ENCODE measurements at regions not wholly inside any gene's neighbourhood (a gene's known extent, or its start where the extent isn't known, plus 50 kb on each side); places are given as distances from the start of the nearest gene placed in this dataset.
A peak's percentile ranks its signal among the peaks of the same experiment; 100 is the strongest.

DNA sequence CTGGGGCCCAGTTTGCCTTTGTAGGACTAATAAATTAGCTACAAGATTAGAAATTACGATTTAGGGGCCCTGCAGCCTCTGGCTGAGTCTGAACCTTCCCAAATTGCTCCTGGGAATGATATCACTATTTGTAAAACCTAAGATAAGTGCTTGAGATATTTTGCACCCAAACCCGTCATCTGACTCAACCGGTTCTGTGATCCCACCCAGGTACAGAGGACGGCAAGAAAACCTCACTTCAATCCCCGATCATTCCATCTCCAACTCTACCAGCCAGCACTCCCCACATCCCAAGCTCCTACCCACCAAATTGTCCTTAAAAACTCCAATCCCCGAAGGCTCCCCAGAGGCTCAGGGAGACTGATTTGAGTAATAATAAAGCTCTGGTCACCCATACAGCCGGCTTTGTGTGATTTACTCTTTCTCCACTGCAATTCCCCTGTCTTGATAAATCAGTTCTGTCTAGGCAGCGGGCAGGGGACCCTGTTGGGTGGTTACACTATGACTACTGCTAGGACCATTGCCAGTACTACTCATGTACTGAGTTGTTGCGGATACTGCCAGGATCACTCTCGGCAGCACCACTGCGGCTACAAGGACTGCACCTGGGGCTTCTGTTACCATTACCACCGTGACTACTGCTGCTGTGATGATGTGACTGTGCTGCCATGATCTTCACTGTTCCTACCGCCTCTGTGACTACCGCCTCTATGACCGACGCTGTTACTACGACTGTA is 73.1 kb downstream of the IRF8 start:
- DNase-seq: no peak

GRCh38 chr16:85974428-85975375 is 75.7 kb downstream of the IRF8 start:
- no peak for DNase-seq

- DNase-seq: peak in 1 of 4 experiments; percentile 21
Measured at GRCh38 chr16:85975451-85975981, 76.6 kb downstream of the IRF8 start.

DNA sequence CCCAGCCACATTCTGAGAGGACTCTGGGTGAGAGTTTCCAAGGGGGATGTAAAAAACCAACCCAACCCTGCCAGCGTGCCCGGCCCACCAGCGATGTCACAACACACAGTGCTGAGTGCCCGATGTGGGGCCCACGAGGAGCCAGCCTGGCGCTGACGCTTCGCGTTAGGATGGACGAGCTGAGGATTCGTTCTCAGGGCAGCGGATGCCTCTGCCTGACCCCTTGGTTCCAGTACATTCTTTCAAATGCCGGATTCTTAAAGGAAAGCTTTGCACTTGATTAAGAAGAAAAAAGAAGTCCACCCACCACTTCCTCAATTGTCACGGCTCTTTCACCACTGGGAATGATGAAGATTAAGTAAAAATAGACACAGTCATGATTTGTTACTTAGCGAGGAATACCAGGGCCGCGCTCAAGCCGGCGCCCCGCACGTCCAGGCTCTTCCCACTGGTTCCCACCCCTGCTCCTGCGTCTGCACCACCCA is 79.4 kb downstream of the IRF8 start:
- peak; percentile 84 to 96 (median 89) for DNase-seq

- no peak for DNase-seq
Measured at GRCh38 chr16:85978976-85979375, 80.0 kb downstream of the IRF8 start.

- DNase-seq: peak in 1 of 4 experiments; percentile 3
Measured at GRCh38 chr16:85979605-85980004, 80.6 kb downstream of the IRF8 start.

DNA sequence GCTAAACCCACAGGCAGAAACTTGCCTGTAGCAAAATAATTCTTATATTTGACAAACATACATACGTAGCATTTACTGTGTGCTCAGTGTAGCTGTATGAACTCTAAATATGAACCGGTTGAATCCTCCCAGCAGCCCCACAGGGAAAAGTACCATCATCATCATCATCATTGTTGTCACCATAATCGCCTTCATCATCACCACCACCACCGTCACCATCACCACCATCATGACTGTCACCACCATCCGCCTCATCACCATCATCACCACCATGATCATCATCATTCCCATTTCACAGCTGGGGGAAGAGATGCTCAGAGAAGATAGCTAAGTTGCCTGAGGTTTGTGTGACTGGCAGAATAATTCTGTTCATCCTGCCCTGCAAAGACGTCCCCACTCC is 81.7 kb downstream of the IRF8 start:
- DNase-seq: peak in 1 of 4 experiments; percentile 32

- DNase-seq: no peak
Measured at GRCh38 chr16:85981826-85982562, 83.0 kb downstream of the IRF8 start.

DNA sequence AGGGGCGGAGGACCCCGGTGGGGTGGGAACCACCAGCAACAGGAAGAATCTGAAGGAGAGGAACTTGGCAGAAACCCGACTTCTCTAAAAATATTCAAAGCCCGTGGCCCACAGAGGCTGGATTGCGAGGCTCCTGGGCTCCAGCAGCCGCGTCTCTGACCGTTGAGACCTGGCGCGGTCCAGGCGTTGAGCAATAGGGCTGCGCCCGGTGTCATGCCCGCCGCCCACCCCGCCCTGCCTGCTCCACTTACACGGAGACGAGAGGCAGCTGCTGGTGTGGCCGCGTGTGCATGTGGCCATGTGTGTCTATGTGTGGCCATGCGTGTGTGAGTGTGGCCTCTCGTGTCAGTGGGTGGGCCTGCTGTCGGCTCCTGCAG is 83.6 kb downstream of the IRF8 start:
- DNase-seq: peak; percentile 89 to 93 (median 92)

DNA sequence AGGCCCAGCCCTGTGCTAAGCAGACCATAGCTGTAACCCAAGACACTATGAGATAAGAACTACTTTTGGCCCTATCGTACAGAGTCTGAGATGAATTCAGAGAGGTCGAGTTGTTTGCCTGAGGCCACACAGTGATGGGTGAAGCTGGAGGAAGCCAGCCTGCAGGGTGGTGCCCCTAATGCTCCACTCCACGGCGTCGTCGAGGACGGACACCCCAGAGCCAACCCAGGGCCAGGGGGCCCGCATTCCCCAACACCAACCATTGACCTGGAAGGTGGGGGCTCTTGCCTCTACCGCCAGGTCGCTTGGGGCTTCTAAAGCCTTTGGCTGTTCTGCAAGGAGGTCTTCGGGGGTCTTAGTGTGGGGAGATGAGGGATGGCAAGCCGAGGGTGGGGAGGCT is 84.1 kb downstream of the IRF8 start:
- DNase-seq: no peak

DNA sequence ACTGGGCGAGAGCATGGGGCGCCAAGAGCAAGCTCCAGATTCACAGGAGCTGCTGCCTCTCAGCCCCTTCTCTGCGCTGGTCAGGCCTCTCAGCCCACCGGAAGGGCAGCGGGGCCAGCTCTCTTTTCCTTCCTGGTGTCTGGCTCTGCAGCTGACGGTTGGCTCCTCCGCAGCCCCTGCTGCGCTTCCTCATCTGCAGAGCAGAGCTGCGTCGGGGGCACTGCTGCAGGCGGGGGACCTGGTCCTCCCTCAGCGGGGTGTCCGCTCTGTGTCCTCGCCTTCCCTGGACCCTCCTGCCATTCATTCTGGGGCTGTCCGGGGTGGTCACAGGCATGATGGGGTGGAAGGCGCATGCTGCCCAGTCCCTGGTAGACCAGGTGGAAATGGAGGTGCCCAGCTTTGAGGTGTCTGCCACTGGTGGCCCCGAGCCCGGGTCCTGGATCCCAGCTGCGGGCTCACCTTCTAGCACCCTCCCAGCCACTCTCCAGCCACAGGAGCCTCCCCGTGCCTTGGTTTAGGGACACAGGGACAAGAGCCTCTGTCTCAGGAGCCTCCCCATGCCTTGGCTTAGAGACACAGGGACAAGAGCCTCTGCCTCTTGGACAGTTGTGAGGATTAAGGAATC is 84.8 kb downstream of the IRF8 start:
- DNase-seq: peak; percentile 30 to 72 (median 56)

GRCh38 chr16:85984231-85984880 is 85.4 kb downstream of the IRF8 start:
- peak in 3 of 4 experiments; percentile 31 to 48 (median 43) for DNase-seq

- peak; percentile 75 to 87 (median 84) for DNase-seq
Measured at GRCh38 chr16:85984947-85985451, 86.0 kb downstream of the IRF8 start.

GRCh38 chr16:85986931-85987749 is 88.2 kb downstream of the IRF8 start:
- DNase-seq: peak; percentile 36 to 71 (median 50)

- DNase-seq: no peak
Measured at GRCh38 chr16:85987750-85988078, 88.8 kb downstream of the IRF8 start.

GRCh38 chr16:85988306-85988705 is 89.3 kb downstream of the IRF8 start:
- no peak for DNase-seq

- DNase-seq: no peak
Measured at GRCh38 chr16:85988723-85989313, 89.9 kb downstream of the IRF8 start.

GRCh38 chr16:85989376-85989775 is 90.4 kb downstream of the IRF8 start:
- DNase-seq: no peak

GRCh38 chr16:85989863-85990643 is 91.1 kb downstream of the IRF8 start:
- no peak for DNase-seq

All from suppressor macrophage (primary cell).